HG03565 (cell line): ENCODE measurements at regions not wholly inside any gene's neighbourhood (a gene's known extent, or its start where the extent isn't known, plus 50 kb on each side); places are given as distances from the start of the nearest gene placed in this dataset.
"Not testable (repeated sequence)": the region's sequence is repeated elsewhere in the genome, so short reads cannot be mapped to it uniquely, and the experiment has no call there.

Experiments used
- ATAC-seq: cut with Tn5 transposase; IDR thresholded peaks from one replicate; pipeline ENCODE4 v1.9.1; 2021; ENCODE audit warnings: mild to moderate bottlenecking, moderate library complexity; ENCODE audit not compliant: unreplicated experiment

DNA sequence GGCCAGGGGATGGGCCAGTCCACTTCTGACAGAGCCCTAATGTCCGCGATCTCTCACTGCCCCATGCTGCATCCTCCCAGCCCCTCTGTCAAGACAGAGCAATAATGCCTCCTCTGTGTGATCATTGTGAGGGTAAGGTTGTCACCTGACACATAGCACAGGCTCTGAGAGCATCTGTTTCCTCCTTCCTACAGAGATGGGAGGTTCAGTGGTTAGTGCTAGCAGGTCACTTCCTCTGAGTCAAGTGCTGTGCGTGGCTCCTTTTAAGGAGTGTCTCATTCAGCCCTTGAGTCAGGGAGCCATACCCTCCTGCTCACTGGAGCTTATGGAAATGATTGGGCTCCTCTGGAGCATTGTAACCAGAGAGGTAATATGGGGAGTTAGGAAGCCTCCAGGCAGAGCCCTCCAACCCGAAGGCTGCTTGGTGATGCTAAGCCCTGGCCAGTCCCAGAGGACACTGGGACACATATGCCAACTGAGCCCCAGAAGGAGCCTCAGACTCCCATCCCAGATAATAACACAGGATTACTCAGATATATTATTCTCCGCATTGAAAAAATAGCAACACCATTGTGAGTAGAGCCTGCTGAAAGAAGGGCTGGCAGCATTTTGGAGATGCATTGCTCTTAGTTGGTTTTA is 189.0 kb downstream of the GALNT1 start:
- no peak for ATAC-seq

GRCh38 chr18:35771172-35771571 is 189.6 kb downstream of the GALNT1 start:
- ATAC-seq: no peak

DNA sequence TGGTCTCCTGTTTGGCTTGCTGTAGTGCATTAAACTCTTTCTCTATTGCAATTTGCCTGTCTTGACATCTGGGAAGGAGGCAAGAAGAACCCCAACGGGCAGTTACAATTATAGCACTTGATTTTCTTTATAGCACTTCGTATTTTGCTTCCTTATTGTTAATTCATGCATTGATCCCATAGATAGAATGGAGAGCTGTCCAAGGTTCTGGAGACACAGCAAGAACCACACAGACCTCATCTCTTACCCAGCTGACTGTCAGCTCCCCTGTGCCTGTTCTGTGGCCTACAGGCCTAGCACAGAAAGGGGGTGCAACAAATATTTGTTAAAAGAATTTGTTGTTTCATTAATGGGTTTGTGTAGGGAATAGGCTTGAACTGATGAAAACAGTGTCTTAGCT is 194.3 kb downstream of the GALNT1 start:
- ATAC-seq: no peak

DNA sequence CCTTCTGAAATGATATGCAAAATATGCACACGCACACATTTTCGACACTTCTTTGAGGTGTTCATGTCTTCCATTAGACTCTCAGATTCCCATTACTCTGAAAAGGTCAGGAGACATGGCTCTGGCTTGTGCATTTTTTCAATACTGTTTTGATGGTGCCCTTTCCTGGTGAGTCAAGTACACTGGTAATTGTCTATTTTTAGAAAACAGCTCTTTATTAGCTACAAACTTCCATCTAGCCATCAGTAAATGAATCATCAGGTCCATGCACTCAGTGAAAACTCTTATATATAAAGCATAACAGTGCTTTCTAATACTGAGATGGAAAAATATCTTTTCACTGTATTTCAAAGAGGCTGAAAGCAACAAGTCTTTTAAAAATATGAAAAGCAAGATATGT is 194.9 kb downstream of the GALNT1 start:
- no peak for ATAC-seq

DNA sequence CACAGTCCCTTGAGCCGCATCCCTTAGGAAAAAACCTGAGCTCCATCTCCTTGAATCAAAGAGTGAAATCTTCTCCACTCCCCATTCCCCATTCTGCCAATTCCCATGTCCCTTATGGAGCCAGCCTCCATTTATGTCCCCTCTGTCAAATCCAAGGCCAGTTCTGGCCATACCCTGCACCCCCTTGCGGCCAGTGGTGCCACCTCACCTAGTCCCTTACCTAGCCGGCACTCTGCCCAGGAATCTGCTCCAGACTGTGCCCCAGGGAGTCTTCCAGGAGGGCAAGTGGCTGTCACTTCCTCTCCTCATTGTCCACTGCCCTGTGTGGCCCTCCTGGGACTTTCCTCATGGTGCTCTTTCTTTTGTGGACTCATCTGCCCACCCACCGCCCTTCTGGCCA is 195.4 kb upstream of the RMP24 start:
- ATAC-seq: no peak

DNA sequence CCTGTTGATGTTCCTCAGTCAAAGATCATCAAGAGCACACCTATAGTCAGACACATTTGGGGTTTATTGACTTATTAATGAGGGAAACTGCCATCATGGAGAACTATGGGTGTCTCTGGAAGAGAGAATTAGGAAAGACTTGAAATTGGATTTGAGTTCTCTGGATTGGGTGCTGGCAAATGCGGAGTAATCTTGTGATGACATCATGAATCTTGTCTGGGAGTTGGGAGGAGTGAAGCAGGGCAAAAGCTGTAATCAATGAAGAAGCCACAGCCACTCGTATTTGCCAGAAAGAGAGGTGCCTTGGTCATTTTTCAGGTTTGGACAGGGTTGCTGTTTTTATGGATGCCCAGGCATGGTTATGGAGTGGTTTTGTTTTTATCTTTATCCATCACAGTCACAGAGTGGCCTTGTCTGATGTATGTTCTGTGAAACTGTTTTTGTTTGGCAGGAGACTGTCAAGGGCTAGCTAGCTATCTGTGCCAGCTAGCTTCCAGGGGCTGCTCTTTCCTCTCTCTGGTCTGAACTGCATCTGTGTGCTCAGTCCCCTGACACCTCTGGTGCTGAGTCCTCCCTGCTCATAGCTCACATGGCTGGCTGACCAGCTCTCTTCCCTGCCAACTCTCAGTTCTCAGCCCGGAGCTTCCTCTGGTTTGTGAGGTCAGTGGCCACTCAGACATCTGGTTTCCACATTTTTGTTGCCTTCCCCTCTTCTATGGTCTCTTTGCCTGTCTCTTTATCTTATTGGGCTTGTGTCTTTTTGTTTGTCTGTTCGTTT is 193.4 kb upstream of the RMP24 start:
- no peak for ATAC-seq

GRCh38 chr18:35780937-35781336 is 191.5 kb upstream of the RMP24 start:
- no peak for ATAC-seq

DNA sequence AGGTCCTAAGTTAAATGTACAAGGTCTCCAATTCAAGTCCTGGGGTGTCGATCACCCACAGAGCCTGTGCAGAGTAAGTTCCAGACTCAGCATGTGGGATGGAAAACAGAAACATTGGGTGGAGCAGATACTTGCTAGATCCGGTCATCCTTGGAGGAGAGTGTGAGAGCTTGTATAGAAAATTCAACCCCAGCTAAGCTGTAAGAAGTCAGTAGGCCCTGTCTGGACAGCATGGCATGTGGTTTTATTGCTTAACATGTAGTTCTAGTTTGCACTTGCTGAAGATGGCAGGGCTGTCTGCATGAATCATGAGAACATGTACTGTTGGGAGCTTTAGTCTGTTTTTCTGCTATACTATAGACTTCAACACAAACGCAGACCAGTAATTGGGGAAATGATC is 189.6 kb upstream of the RMP24 start:
- no peak for ATAC-seq

DNA sequence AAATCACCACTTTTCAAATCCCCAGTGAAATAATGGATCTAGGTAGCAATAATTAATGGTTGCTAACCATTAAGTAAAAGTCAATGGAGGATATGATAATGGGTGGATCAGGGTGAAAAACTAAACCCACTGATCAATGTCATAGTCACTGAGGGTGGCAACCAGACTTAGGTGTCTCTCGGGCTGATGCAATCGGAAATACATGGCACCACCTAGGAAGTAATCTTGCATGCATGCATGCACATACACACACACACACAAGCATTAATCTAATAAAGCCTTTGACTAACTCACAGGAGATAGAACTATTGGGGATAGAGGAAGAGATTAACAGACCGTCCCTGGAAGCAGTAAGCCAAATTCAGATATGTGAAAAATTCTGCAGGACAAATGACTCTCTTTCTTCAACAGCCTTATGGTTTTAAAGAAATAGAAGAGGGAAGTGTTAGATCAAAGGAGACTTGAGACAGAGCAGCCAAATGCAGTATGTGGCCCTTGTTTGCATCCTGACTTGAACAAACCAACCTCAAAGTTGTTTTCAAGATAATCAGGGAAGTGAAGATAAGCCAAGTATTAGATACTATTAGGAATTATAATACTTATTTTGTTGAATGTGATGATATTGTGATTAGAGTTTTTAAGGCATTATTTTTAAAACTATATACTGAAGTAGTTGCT is 186.0 kb upstream of the RMP24 start:
- no peak for ATAC-seq

GRCh38 chr18:35789543-35789942 is 182.9 kb upstream of the RMP24 start:
- no peak for ATAC-seq

DNA sequence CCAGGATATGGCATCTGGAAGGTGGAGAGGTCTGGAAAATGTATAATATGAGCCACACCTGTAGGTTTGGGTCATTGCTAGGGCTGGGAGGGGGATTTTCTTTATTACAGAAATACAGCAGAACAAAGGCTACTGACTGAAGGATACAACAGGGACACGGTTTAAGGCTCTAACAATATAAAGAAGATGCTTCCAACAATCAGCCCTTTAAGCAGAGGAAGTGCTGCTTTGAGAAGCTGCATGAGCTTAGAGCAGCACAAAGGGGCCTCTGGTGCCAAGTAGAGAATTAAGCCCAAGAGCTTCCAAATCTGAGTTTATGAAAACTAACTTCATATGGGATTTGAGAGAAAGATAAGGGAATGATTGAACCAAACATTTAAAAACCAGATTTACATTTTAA is 174.5 kb upstream of the RMP24 start:
- ATAC-seq: no peak

DNA sequence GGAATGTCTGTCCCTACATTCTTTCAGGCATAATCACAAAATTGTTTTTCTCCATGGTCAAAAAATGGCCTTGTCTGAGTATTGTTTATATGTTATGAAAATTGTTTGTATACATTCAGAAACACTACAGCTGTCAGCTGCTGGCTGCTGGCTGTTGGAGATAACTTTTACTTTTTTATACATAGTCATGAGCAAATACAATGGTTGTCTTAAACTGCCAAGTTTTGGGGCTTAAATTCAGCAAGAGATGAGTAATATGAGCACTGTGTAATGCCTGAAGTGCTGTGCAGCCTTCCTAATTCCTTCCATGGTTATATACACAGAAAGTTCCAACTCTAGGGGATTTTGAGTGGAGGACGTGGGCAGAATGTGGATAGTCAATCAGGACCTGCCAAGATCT is 168.9 kb upstream of the RMP24 start:
- no peak for ATAC-seq

DNA sequence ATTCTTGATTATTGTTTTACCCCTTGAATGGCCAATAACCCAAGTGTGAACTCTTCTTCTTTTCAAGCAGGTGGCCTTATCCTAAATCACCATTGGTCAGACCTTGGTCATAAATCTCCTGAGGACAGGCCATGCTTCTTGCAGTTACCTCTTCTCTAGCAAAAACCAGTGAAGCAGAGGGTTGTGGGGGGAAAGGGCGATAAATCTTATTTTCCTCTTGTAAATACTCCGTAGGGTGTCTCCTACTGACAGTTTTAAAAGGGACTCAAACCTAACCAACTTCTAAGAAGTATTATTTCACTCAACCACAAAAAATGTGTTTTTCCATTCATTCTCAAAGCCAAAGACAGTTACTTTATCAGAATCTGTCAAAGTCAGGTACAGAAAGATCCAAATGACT is 168.1 kb upstream of the RMP24 start:
- ATAC-seq: no peak

DNA sequence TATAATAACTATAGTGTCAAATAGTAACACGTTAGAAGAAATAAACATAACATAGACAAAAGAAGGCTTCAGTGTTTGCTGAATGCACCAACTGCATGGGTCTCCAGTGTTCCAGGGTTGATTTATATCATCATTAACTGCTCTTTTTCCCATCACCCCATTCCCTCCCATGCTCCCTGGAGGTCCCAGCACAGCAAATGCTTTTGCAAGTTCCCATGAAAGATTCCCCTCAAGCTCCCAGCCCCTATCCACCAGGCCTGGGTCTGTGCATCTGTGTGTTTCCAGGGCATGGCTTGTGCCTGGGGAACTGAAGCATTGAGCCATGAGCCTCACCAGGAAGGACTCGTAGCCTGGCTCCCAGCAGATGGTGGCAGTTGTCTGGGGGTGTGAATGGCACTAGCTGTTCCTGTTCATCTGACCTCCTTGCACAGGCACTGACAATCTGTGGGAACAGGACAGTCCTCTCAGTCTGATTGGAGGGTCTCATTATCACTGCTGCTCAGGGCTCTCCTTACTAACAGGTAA is 164.6 kb upstream of the RMP24 start:
- no peak for ATAC-seq

DNA sequence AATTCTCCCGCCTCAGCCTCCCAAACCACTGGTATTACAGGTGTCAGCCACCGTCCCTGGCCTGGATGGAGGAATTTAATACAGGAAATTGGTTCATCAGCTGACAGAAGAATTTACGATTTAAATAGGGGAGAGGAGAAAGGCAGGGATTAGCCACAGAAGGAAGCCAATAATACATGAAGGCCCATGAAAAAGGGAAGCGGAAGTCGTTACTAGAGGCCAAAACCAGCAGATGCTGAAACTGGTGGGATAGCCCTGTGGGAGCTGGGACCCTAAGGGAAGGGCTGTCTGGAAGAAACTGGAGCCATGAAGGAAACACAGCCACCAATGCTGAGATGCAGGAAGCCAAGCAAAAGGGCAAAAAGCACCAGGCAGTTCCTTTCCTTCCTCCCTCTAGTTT is 163.7 kb upstream of the RMP24 start:
- ATAC-seq: no peak

- no peak for ATAC-seq
Measured at GRCh38 chr18:35810520-35810919, 162.0 kb upstream of the RMP24 start.

GRCh38 chr18:35811896-35812295 is 160.6 kb upstream of the RMP24 start:
- ATAC-seq: no peak

DNA sequence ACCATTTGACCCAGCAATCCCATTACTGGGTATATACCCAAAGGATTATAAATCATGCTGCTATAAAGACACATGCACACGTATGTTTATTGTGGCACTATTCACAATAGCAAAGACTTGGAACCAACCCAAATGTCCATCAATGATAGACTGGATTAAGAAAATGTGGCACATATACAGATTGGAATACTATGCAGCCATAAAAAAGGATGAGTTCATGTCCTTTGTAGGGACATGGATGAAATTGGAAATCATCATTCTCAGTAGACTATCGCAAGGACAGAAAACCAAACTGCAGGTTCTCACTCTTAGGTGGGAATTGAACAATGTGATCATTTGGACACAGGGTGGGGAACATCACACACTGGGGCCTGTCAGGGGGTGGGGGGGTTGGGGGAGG is 157.5 kb upstream of the RMP24 start:
- ATAC-seq: not testable (repeated sequence)

DNA sequence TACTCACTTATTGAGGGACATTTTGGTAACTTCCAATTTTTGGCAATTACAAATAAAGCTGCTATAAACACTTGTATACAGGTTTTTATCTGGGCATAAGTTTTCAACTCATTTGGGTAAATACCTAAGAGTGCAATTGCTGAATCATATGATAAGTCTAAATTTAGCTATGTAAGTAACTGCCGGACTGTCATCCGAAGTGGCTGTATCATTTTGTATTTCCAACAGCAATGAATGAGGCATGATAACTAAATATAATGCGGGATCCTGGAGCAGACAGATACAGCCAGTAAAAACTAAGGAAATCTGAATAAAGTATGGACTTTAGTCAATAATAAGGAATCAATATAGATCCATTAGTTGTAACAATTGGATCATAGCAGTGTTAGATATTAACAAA is 156.5 kb upstream of the RMP24 start:
- ATAC-seq: no peak

DNA sequence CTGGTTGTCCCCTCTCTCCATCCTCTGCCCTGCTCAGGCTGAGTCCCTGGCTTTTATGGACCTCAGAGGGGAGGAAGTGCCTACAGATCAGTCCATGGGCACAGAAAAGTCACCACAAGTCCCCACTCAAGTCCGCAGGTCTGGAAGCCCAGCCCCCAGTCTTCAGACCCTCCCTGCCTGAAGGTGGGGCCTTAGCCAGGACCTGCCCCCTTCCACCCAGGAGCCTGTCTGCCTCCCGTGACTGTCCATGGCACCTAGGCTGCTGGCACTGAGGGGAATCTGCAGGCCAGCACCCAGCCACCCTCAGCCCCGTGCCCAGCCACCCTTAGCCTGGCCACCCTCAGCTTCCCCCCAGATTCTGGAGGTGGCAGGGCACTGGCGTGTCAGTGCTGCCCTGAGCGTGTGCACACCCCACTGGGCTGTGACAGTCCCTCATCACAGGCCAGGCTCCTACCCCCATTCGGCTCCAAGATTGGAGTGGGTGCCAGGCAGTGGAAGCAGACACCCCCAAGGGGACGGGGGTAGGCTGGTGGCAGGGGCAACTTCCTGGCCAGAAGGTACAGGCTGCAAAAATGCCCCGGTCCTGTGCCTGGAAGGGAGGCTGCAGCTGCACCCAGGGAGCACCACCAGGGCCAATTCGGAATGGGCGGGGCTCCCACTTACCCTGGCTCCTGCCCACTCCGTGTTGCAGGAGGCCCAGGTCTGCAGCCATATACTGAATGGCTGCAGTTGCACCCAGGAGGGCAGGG is 154.7 kb upstream of the RMP24 start:
- no peak for ATAC-seq

GRCh38 chr18:35818353-35818667 is 154.2 kb upstream of the RMP24 start:
- no peak for ATAC-seq
